ENCODE measurements at regions not wholly inside any gene's neighbourhood (a gene's known extent, or its start where the extent isn't known, plus 50 kb on each side); places are given as distances from the start of the nearest gene placed in this dataset.

GRCh38 chr2:196233805-196234475, 62.6 kb upstream of the STK17B start:
- peak overlapping the region; percentile 50 for H3K9ac ChIP-seq (ENCODE audit: low read length)

GRCh38 chr2:196234672-196235071, 63.3 kb upstream of the STK17B start:
- Histone ChIP-seq H3K4me1 (ENCODE audit: low read length) (peaks cover 55% of the 10 kb centered on the region), H3K4me2 (ENCODE audit: low read depth, low read length, poor library complexity, severe bottlenecking) (peak overlapping the region; percentile 53)
- peak; percentile 70 for DNase-seq

More at GRCh38 chr2:196233805-196234475, 62.6 kb upstream of the STK17B start:
- Histone ChIP-seq H3K4me3 (ENCODE audit: low read length) (peak overlapping the region; percentile 18; the same call in 1 of the 2 replicates), H2AFZ (ENCODE audit: low read length) (no peak overlapping the region), H3K9me3 (ENCODE audit: low read length) (no peaks in the 10 kb centered on the region), H3K9me2 (replicated peaks; ENCODE audit: insufficient read depth, low read length) (no peaks in the 10 kb centered on the region), H4K20me1 (ENCODE audit: insufficient read depth, low read depth, low read length) (no peaks in the 10 kb centered on the region), H3K4me2 (ENCODE audit: low read depth, low read length, poor library complexity, severe bottlenecking) (peak overlapping the region; percentile 53), H3K36me3 (ENCODE audit: insufficient read depth, low read length) (no peaks in the 10 kb centered on the region), H3K79me2 (ENCODE audit: low read length) (no peaks in the 10 kb centered on the region), H3K27ac (ENCODE audit: low read length) (peak overlapping the region; percentile 95), H3K27me3 (ENCODE audit: low read length) (no peaks in the 10 kb centered on the region), H3K4me1 (ENCODE audit: low read length) (peaks cover 54% of the 10 kb centered on the region)
- peak; percentile 89 for DNase-seq

GRCh38 chr2:196238836-196239380, 67.5 kb upstream of the STK17B start:
- H3K9me3 ChIP-seq (ENCODE audit: low read length): no peaks in the 10 kb centered on the region
- H3K79me2 ChIP-seq (ENCODE audit: low read length): no peaks in the 10 kb centered on the region
- H3K9ac ChIP-seq (ENCODE audit: low read length): no peak overlapping the region
- H3K4me2 ChIP-seq (ENCODE audit: low read depth, low read length, poor library complexity, severe bottlenecking): no peak overlapping the region
- H3K27me3 ChIP-seq (ENCODE audit: low read length): no peaks in the 10 kb centered on the region
- peak overlapping the region; percentile 27; the same call in 1 of the 2 replicates for H2AFZ ChIP-seq (ENCODE audit: low read length)
- H3K4me1 ChIP-seq (ENCODE audit: low read length): peaks cover 59% of the 10 kb centered on the region
- peak; percentile 44 for DNase-seq
- H3K4me3 ChIP-seq (ENCODE audit: low read length): no peak overlapping the region
- H4K20me1 ChIP-seq (ENCODE audit: insufficient read depth, low read depth, low read length): no peaks in the 10 kb centered on the region
- H3K36me3 ChIP-seq (ENCODE audit: insufficient read depth, low read length): no peaks in the 10 kb centered on the region
- H3K27ac ChIP-seq (ENCODE audit: low read length): peak overlapping the region; percentile 97
- H3K9me2 ChIP-seq (replicated peaks; ENCODE audit: insufficient read depth, low read length): no peaks in the 10 kb centered on the region

More at GRCh38 chr2:196234672-196235071, 63.3 kb upstream of the STK17B start:
- H3K9me3 ChIP-seq (ENCODE audit: low read length): no peaks in the 10 kb centered on the region
- no peaks in the 10 kb centered on the region for H3K36me3 ChIP-seq (ENCODE audit: insufficient read depth, low read length)
- peak overlapping the region; percentile 59 for H3K9ac ChIP-seq (ENCODE audit: low read length)
- H3K4me3 ChIP-seq (ENCODE audit: low read length): 0 out of 2 replicates have a peak overlapping the region, but pooled peaks have one; percentile 22
- peak overlapping the region; percentile 95 for H3K27ac ChIP-seq (ENCODE audit: low read length)
- H3K27me3 ChIP-seq (ENCODE audit: low read length): no peaks in the 10 kb centered on the region
- no peaks in the 10 kb centered on the region for H4K20me1 ChIP-seq (ENCODE audit: insufficient read depth, low read depth, low read length)
- no peaks in the 10 kb centered on the region for H3K9me2 ChIP-seq (replicated peaks; ENCODE audit: insufficient read depth, low read length)
- H3K79me2 ChIP-seq (ENCODE audit: low read length): no peaks in the 10 kb centered on the region
- peak overlapping the region; percentile 27; the same call in 1 of the 2 replicates for H2AFZ ChIP-seq (ENCODE audit: low read length)

GRCh38 chr2:196239622-196240587, 68.5 kb upstream of the STK17B start:
- peak; percentile 93 for DNase-seq

GRCh38 chr2:196241175-196241574, 69.8 kb upstream of the STK17B start:
- Histone ChIP-seq H3K36me3 (ENCODE audit: insufficient read depth, low read length) (no peaks in the 10 kb centered on the region), H3K4me2 (ENCODE audit: low read depth, low read length, poor library complexity, severe bottlenecking) (peak overlapping the region; percentile 78), H3K9me2 (replicated peaks; ENCODE audit: insufficient read depth, low read length) (no peaks in the 10 kb centered on the region), H3K4me1 (ENCODE audit: low read length) (peaks cover 43% of the 10 kb centered on the region), H4K20me1 (ENCODE audit: insufficient read depth, low read depth, low read length) (no peaks in the 10 kb centered on the region), H3K9ac (ENCODE audit: low read length) (peak overlapping the region; percentile 70), H2AFZ (ENCODE audit: low read length) (peak overlapping the region; percentile 24; the same call in 1 of the 2 replicates), H3K27ac (ENCODE audit: low read length) (peak overlapping the region; percentile 97), H3K4me3 (ENCODE audit: low read length) (peak overlapping the region; percentile 50), H3K79me2 (ENCODE audit: low read length) (no peaks in the 10 kb centered on the region), H3K9me3 (ENCODE audit: low read length) (no peaks in the 10 kb centered on the region), H3K27me3 (ENCODE audit: low read length) (no peaks in the 10 kb centered on the region)
- DNase-seq: peak; percentile 79

More at GRCh38 chr2:196239622-196240587, 68.5 kb upstream of the STK17B start:
- H3K9ac ChIP-seq (ENCODE audit: low read length): peak overlapping the region; percentile 70
- H3K9me2 ChIP-seq (replicated peaks; ENCODE audit: insufficient read depth, low read length): no peaks in the 10 kb centered on the region
- peak overlapping the region; percentile 47; the same call in 1 of the 2 replicates for H2AFZ ChIP-seq (ENCODE audit: low read length)
- H3K4me1 ChIP-seq (ENCODE audit: low read length): peaks cover 49% of the 10 kb centered on the region
- H3K4me3 ChIP-seq (ENCODE audit: low read length): peak overlapping the region; percentile 22; the same call in 1 of the 2 replicates
- no peaks in the 10 kb centered on the region for H3K79me2 ChIP-seq (ENCODE audit: low read length)
- H3K27ac ChIP-seq (ENCODE audit: low read length): peak overlapping the region; percentile 97
- no peaks in the 10 kb centered on the region for H3K9me3 ChIP-seq (ENCODE audit: low read length)
- H3K4me2 ChIP-seq (ENCODE audit: low read depth, low read length, poor library complexity, severe bottlenecking): peak overlapping the region; percentile 78
- no peaks in the 10 kb centered on the region for H3K36me3 ChIP-seq (ENCODE audit: insufficient read depth, low read length)
- no peaks in the 10 kb centered on the region for H4K20me1 ChIP-seq (ENCODE audit: insufficient read depth, low read depth, low read length)
- H3K27me3 ChIP-seq (ENCODE audit: low read length): no peaks in the 10 kb centered on the region

- peak overlapping the region; percentile 78 for H3K4me2 ChIP-seq (ENCODE audit: low read depth, low read length, poor library complexity, severe bottlenecking)
Measured at GRCh38 chr2:196242131-196242620, 70.8 kb upstream of the STK17B start.

GRCh38 chr2:196244516-196244915, 73.1 kb upstream of the STK17B start:
- H3K4me3 ChIP-seq (ENCODE audit: low read length): no peak overlapping the region
- no peaks in the 10 kb centered on the region for H3K9me2 ChIP-seq (replicated peaks; ENCODE audit: insufficient read depth, low read length)
- H3K36me3 ChIP-seq (ENCODE audit: insufficient read depth, low read length): no peaks in the 10 kb centered on the region
- peaks cover 57% of the 10 kb centered on the region for H3K4me1 ChIP-seq (ENCODE audit: low read length)
- no peaks in the 10 kb centered on the region for H4K20me1 ChIP-seq (ENCODE audit: insufficient read depth, low read depth, low read length)
- H3K4me2 ChIP-seq (ENCODE audit: low read depth, low read length, poor library complexity, severe bottlenecking): no peak overlapping the region
- no peak overlapping the region for H3K27ac ChIP-seq (ENCODE audit: low read length)
- H2AFZ ChIP-seq (ENCODE audit: low read length): no peak overlapping the region
- no peaks in the 10 kb centered on the region for H3K79me2 ChIP-seq (ENCODE audit: low read length)
- no peaks in the 10 kb centered on the region for H3K27me3 ChIP-seq (ENCODE audit: low read length)
- H3K9me3 ChIP-seq (ENCODE audit: low read length): no peaks in the 10 kb centered on the region
- no peak for DNase-seq
- no peak overlapping the region for H3K9ac ChIP-seq (ENCODE audit: low read length)

More at GRCh38 chr2:196242131-196242620, 70.8 kb upstream of the STK17B start:
- Histone ChIP-seq H3K9ac (ENCODE audit: low read length) (peak overlapping the region; percentile 70), H3K79me2 (ENCODE audit: low read length) (no peaks in the 10 kb centered on the region), H2AFZ (ENCODE audit: low read length) (peak overlapping the region; percentile 24; the same call in 1 of the 2 replicates), H4K20me1 (ENCODE audit: insufficient read depth, low read depth, low read length) (no peaks in the 10 kb centered on the region), H3K9me2 (replicated peaks; ENCODE audit: insufficient read depth, low read length) (no peaks in the 10 kb centered on the region), H3K4me1 (ENCODE audit: low read length) (peaks cover 44% of the 10 kb centered on the region), H3K9me3 (ENCODE audit: low read length) (no peaks in the 10 kb centered on the region), H3K36me3 (ENCODE audit: insufficient read depth, low read length) (no peaks in the 10 kb centered on the region), H3K27me3 (ENCODE audit: low read length) (no peaks in the 10 kb centered on the region), H3K27ac (ENCODE audit: low read length) (peak overlapping the region; percentile 97), H3K4me3 (ENCODE audit: low read length) (peak overlapping the region; percentile 50)
- DNase-seq: peak; percentile 86

Measured in Karpas-422 (cell line).